A549 (cell line): ENCODE measurements at regions not wholly inside any gene's neighbourhood (a gene's known extent, or its start where the extent isn't known, plus 50 kb on each side); places are given as distances from the start of the nearest gene placed in this dataset.

Experiments used
- ATAC-seq, 2 experiments: fragments of 200-7000 bp in 1 of 2; fragments of >200 bp in 1 of 2; cut with Nextera tagmentation in 1 of 2; cut with Tn5 transposase in 1 of 2; 3 replicates each; pipeline versions ENCODE4 v1.8.0 to v1.9.1; 2018 to 2020; ENCODE audit warnings: mild to moderate bottlenecking in 1 of 2, moderate library complexity in 1 of 2
- CTCF ChIA-PET: fragments of 300-600 bp; sonication (Branson Sonifier 250); formaldehyde crosslinking; extraction: SDS; loops from one replicate; lab custom pipeline; 2021; ENCODE audit warnings: antibody characterized with exemption, inconsistent platforms; lab: Yijun Ruan, JAX
- POLR2A ChIA-PET: fragments of 350-600 bp; formaldehyde crosslinking; extraction: SDS; loops from one replicate; lab custom pipeline; 2021; ENCODE audit warnings: antibody characterized with exemption, inconsistent platforms; lab: Yijun Ruan, JAX
- DNase-seq, 2 experiments: peaks; one replicate each; pipeline versions ENCODE4 v3.0.0 to v3.0.0-alpha.2; 2011 to 2016; ENCODE audit warnings: low read depth in 1 of 2, low spot score in 1 of 2
- FAIRE-seq: peaks from 2 replicates; lab custom pipeline; 2011; peaks lifted over from hg19 to GRCh38; lab: Jason Lieb, UNC
- H3K27ac ChIP-seq, 2 experiments: fragments of >200 bp; sonication (Bioruptor Twin); formaldehyde crosslinking; 3 replicates each; pipeline ENCODE4 v1.5.1; 2016 to 2017
- H3K4me1 ChIP-seq: fragments of >200 bp; sonication (Bioruptor Twin); formaldehyde crosslinking; 3 replicates; pipeline ENCODE4 v1.6.1; 2016
- H3K4me2 ChIP-seq: fragments of >200 bp; sonication (Bioruptor Twin); formaldehyde crosslinking; 3 replicates; pipeline ENCODE4 v1.6.1; 2016
- H3K4me3 ChIP-seq: fragments of >200 bp; sonication (Bioruptor Twin); formaldehyde crosslinking; 3 replicates; pipeline ENCODE4 v1.5.1; 2016
- H3K9me3 ChIP-seq: fragments of >200 bp; sonication (Bioruptor Twin); formaldehyde crosslinking; 3 replicates; pipeline ENCODE4 v1.6.1; 2016
- CEBPB ChIP-seq, 2 experiments: fragments of >200 bp in 1 of 2; sonication (Bioruptor Twin) in 1 of 2; formaldehyde crosslinking in 1 of 2; IDR thresholded peaks; 2 replicates each; pipeline ENCODE4 v1.6.1; 2012 to 2016
- CHD4 ChIP-seq: fragments of 200-600 bp; sonication (generic); IDR thresholded peaks from 2 replicates; pipeline ENCODE4 v1.6.1; 2016; ENCODE audit warnings: antibody characterized with exemption, mild to moderate bottlenecking, borderline replicate concordance
- EHF ChIP-seq: fragments of 250-450 bp; sonication (Bioruptor Pico); IDR thresholded peaks from 2 replicates; pipeline ENCODE4 v1.5.0; 2020; ENCODE audit warnings: mild to moderate bottlenecking
- EHMT2 ChIP-seq: fragments of 200-600 bp; sonication (generic); IDR thresholded peaks from 2 replicates; pipeline ENCODE4 v1.6.1; 2016; ENCODE audit warnings: antibody characterized with exemption, low read depth, mild to moderate bottlenecking, moderate library complexity
- ESRRA ChIP-seq: fragments of 150-350 bp; IDR thresholded peaks from 2 replicates; pipeline ENCODE4 v1.6.1; 2014; ENCODE audit warnings: mild to moderate bottlenecking, low read length, borderline replicate concordance
- FOSL2 ChIP-seq, 2 experiments: fragments of 450-650 bp in 1 of 2; fragments of >200 bp in 1 of 2; sonication (Bioruptor Twin) in 1 of 2; formaldehyde crosslinking; IDR thresholded peaks; 2 replicates each; pipeline versions ENCODE4 v1.5.0 to v1.6.1; 2016 to 2020; ENCODE audit warnings: mild to moderate bottlenecking in 1 of 2, moderate library complexity in 1 of 2
- GATA3 ChIP-seq: IDR thresholded peaks from 2 replicates; pipeline ENCODE4 v1.6.1; 2012; ENCODE audit warnings: borderline replicate concordance
- HOXB13 ChIP-seq: fragments of 250-450 bp; sonication (Bioruptor Pico); IDR thresholded peaks from 2 replicates; pipeline ENCODE4 v1.5.0; 2020; ENCODE audit warnings: low read depth, mild to moderate bottlenecking, moderate library complexity
- HOXB5 ChIP-seq: fragments of 250-450 bp; sonication (Bioruptor Pico); IDR thresholded peaks from 2 replicates; pipeline ENCODE4 v1.5.0; 2020; ENCODE audit warnings: mild to moderate bottlenecking, moderate library complexity
- KDM1A ChIP-seq: fragments of 200-600 bp; sonication (generic); IDR thresholded peaks from 2 replicates; pipeline ENCODE4 v1.6.1; 2016; ENCODE audit warnings: low read depth, mild to moderate bottlenecking
- MYC ChIP-seq: IDR thresholded peaks from 2 replicates; pipeline ENCODE4 v1.6.1; 2012; ENCODE audit warnings: mild to moderate bottlenecking, inconsistent platforms, low read length, improper control_type of control experiment, borderline replicate concordance
- NPAS2 ChIP-seq: fragments of 250-450 bp; sonication (Bioruptor Pico); IDR thresholded peaks from 2 replicates; pipeline ENCODE4 v1.8.0; 2022; ENCODE audit warnings: mild to moderate bottlenecking, moderate library complexity, borderline replicate concordance
- PHF8 ChIP-seq: fragments of 200-600 bp; sonication (generic); IDR thresholded peaks from 2 replicates; pipeline ENCODE4 v1.6.1; 2016; ENCODE audit warnings: low read depth, mild to moderate bottlenecking, antibody characterized with exemption, moderate library complexity, borderline replicate concordance
- RAD21 ChIP-seq, 2 experiments: fragments of >200 bp in 1 of 2; sonication (Bioruptor Twin) in 1 of 2; formaldehyde crosslinking in 1 of 2; IDR thresholded peaks in 1 of 2; conservative IDR thresholded peaks in 1 of 2; 2 replicates in 1 of 2; 3 replicates in 1 of 2; pipeline ENCODE4 v1.6.1; 2012 to 2018; ENCODE audit warnings: inconsistent platforms in 1 of 2
- RARB ChIP-seq: fragments of 250-450 bp; sonication (Bioruptor Pico); IDR thresholded peaks from 2 replicates; pipeline ENCODE4 v1.8.0; 2021; ENCODE audit warnings: mild to moderate bottlenecking, moderate library complexity
- RNF2 ChIP-seq: fragments of 200-600 bp; sonication (generic); IDR thresholded peaks from 2 replicates; pipeline ENCODE4 v1.6.1; 2016; ENCODE audit warnings: low read depth, mild to moderate bottlenecking, antibody characterized with exemption, moderate library complexity, borderline replicate concordance
- SMC3 ChIP-seq: fragments of >200 bp; sonication (Bioruptor Twin); formaldehyde crosslinking; IDR thresholded peaks from 3 replicates; pipeline ENCODE4 v1.6.1; 2018; ENCODE audit warnings: inconsistent platforms
- SREBF2 ChIP-seq: fragments of 450-650 bp; IDR thresholded peaks from 2 replicates; pipeline ENCODE4 v1.6.1; 2014; ENCODE audit warnings: mild to moderate bottlenecking, moderate library complexity
- ZFP36 ChIP-seq: fragments of 450-650 bp; IDR thresholded peaks from 2 replicates; pipeline ENCODE4 v1.6.1; 2014; ENCODE audit warnings: borderline replicate concordance; ENCODE audit not compliant: partially characterized antibody
- ZNF302 ChIP-seq: fragments of 250-450 bp; sonication (Bioruptor Pico); IDR thresholded peaks from 2 replicates; pipeline ENCODE4 v1.9.0; 2021; ENCODE audit warnings: inconsistent platforms, mild to moderate bottlenecking, moderate library complexity
- WGBS: methylation state at CpG from one replicate; pipeline ENCODE4 v1.1.6; 2017; ENCODE audit errors: missing lambda C conversion rate; 5-methylcytosine and 5-hydroxymethylcytosine counted together
- TF ChIP-seq, protein P1 (sequence below): IDR thresholded peaks from 2 replicates; pipeline ENCODE4 v1.6.1; 2012
- TF ChIP-seq, protein P2 (sequence below): fragments of 450-650 bp; IDR thresholded peaks from 2 replicates; pipeline ENCODE4 v1.6.1; 2014; ENCODE audit warnings: antibody characterized with exemption
- TF ChIP-seq, protein P3 (sequence below): fragments of 150-350 bp; IDR thresholded peaks from 2 replicates; pipeline ENCODE4 v1.6.1; 2014; ENCODE audit warnings: low read depth, mild to moderate bottlenecking, low read length

DNA sequence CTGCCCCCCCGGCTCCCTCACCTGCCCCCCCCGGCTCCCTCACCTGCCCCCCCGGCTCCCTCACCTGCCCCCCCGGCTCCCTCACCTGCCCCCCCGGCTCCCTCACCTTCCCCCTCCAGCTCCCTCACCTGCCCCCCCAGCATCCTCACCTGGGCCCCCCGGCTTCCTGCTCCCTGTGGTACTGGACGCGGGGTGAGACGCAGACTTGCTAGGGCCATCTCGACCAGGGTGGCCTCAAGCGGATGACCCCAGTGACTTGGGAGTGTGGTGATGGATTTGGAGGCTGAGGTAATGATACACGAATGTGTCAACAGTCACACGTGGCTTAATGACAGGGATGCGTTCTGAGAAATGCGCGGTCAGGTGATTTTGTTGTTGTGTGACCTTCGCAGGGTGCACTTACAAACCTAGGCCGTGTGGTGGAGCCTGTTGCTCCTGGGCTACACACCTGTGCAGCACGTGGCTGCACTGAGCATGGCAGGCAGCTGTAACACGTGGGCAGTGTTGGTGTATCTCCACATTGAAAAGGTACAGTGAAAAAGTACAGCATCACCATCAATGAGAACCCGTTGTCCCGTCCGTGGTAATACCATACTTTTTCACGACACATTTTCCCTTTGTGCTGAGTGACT, 197.8 kb downstream of the TEX29 start:
- no peaks in the 10 kb centered on the region for H3K9me3 ChIP-seq
- no peaks in the 10 kb centered on the region for H3K4me1 ChIP-seq
- no peak overlapping the region for H3K4me2 ChIP-seq
- WGBS = 41% methylated on average over 15 of the region's 24 CpGs
- no peak for TF ChIP-seq ZNF302 (CRISPR knock-in tag)
- TF ChIP-seq, protein P1, sequence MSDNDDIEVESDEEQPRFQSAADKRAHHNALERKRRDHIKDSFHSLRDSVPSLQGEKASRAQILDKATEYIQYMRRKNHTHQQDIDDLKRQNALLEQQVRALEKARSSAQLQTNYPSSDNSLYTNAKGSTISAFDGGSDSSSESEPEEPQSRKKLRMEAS = peak; percentile 35; the same call in 1 of the 2 replicates
- TF ChIP-seq, protein P2, sequence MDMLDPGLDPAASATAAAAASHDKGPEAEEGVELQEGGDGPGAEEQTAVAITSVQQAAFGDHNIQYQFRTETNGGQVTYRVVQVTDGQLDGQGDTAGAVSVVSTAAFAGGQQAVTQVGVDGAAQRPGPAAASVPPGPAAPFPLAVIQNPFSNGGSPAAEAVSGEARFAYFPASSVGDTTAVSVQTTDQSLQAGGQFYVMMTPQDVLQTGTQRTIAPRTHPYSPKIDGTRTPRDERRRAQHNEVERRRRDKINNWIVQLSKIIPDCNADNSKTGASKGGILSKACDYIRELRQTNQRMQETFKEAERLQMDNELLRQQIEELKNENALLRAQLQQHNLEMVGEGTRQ = 0 out of 2 replicates have a peak, but pooled peaks have one; percentile 28
- POLR2A ChIA-PET = no interaction called here
- H3K27ac ChIP-seq = no peak overlapping the region
- DNase-seq (peak in 1 of 2 experiments; percentile 12), ATAC-seq (no peak), FAIRE-seq (no peak)
- CTCF ChIA-PET = no interaction called here
- no peak overlapping the region for H3K4me3 ChIP-seq

DNA sequence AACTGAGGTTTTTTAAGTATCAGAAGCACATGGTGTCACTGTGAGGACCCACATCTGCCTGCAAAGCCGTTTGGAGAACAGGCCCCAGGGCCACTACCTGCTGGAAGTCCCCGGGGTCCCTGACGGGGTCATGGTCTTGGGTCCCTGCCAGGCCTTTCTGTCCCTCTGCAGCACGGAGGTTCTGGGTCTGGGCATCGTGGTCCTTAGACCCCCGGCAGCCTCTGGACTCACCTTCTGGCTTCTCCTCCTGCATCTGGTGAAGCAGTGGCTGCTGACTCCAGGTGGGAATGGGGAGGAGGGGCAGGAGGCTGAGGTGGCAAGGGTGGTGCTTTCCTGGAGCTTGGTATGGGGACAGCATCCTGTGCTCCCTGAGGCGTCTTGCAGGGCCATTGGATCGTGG, 198.6 kb downstream of the TEX29 start:
- H3K4me2 ChIP-seq = no peak overlapping the region
- H3K27ac ChIP-seq = no peak overlapping the region
- no peak for DNase-seq
- CTCF ChIA-PET = interaction anchor here (1.2 kb wide), 1 partner anchor 925 kb away, joined by 6 read pairs; no protein-coding TSS in a partner anchor
- TF ChIP-seq RNF2 (no peak), PHF8 (no peak), HOXB13 (CRISPR knock-in tag) (no peak), SREBF2 (no peak), FOSL2 (IDR thresholded peaks at IDR 0.05) (no peak), FOSL2 (CRISPR knock-in tag; IDR thresholded peaks at IDR 0.05) (no peak), ESRRA (no peak), NPAS2 (no peak), ZFP36 (no peak)
- TF ChIP-seq, all 56 proteins: peak for 0
- POLR2A ChIA-PET = no interaction called here
- H3K4me3 ChIP-seq = no peak overlapping the region
- H3K4me1 ChIP-seq = no peaks in the 10 kb centered on the region
- ATAC-seq = no peak
- FAIRE-seq = no peak
- no peaks in the 10 kb centered on the region for H3K9me3 ChIP-seq
- 45% methylated on average over 5 of the region's 8 CpGs for WGBS

DNA sequence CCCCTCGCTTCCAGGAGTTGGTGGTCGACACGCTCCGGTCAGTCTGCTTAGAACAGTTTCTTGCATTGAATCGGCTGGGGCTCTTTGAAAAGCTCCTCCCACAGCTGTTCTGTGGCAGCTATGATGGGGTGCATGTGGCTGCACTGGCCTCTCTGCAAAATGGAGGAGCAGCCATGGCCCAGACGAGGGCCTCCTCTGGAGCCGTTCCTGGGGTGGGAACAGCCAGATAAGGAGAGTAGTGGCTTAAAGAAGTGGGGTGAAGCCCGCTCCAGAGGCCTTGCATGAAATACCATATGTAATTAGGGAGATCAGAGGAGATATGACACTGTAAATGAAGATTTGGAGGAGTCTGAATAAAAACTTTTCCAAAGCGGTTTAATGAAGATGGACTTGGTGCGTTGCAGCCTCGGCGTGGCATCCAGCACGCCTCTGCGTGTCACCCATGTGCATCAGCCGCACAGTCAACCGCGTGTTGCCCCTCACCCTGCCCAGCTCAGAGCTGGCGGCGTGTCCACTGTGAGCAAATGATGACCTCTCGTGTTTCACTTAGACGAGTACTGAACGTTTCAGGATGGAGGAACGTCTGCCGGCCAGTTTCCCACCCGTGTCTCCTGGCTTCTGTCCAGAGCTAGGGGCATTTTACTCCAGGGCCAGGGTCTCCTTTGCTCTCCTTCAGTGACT, 199.2 kb downstream of the TEX29 start:
- Histone ChIP-seq H3K4me2 (no peak overlapping the region), H3K9me3 (no peaks in the 10 kb centered on the region), H3K4me1 (no peaks in the 10 kb centered on the region), H3K27ac (no peak overlapping the region), H3K4me3 (no peak overlapping the region)
- CTCF ChIA-PET = interaction anchor here (0.6 to 1.2 kb wide), 2 partner anchors 10 to 924 kb away, joined by 3 to 6 read pairs; no protein-coding TSS in a partner anchor
- FAIRE-seq (no peak), ATAC-seq (no peak), DNase-seq (no peak)
- POLR2A ChIA-PET = no interaction called here
- 64% methylated on average over 17 of the region's 25 CpGs for WGBS
- TF ChIP-seq, protein P3, sequence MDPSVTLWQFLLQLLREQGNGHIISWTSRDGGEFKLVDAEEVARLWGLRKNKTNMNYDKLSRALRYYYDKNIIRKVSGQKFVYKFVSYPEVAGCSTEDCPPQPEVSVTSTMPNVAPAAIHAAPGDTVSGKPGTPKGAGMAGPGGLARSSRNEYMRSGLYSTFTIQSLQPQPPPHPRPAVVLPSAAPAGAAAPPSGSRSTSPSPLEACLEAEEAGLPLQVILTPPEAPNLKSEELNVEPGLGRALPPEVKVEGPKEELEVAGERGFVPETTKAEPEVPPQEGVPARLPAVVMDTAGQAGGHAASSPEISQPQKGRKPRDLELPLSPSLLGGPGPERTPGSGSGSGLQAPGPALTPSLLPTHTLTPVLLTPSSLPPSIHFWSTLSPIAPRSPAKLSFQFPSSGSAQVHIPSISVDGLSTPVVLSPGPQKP = no peak
- TF ChIP-seq GATA3 = no peak
- TF ChIP-seq KDM1A = no peak
- TF ChIP-seq EHF (CRISPR knock-in tag) = no peak

DNA sequence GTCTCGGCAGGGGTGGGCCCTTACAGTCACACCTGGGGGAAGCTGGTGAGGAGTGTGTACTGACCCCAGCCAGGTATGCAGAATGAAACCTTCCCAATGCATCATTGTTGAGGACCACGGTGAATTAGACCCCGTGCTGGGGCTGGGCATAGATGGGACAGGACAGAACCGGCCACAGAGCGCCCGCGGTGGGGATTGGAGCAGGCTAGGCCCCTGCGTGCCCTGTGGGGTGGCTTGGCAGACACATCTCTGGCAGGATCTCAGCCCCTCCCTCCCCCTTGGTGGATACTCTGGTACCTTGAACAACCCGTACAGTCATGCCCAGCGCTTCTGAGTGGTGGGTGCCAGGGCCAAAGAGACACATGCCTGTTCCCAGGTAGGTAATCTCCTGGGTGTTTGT, 200.6 kb downstream of the TEX29 start:
- WGBS = no CpG with 5 or more reads among the region's 10 CpGs
- Histone ChIP-seq H3K9me3 (no peaks in the 10 kb centered on the region), H3K4me1 (no peaks in the 10 kb centered on the region), H3K4me3 (no peak overlapping the region), H3K4me2 (no peak overlapping the region), H3K27ac (no peak overlapping the region)
- CTCF ChIA-PET = no interaction called here
- TF ChIP-seq, protein P1 = no peak
- TF ChIP-seq RARB (CRISPR knock-in tag) (no peak), CEBPB (IDR thresholded peaks at IDR 0.05) (no peak), MYC (no peak), CHD4 (no peak), RAD21 (conservative IDR thresholded peaks at IDR 0.05 in 1 of 2, IDR thresholded peaks at IDR 0.05 in 1 of 2) (no peak), HOXB5 (no peak), SMC3 (no peak), EHMT2 (no peak)
- DNase-seq = no peak
- no peak for FAIRE-seq
- POLR2A ChIA-PET = no interaction called here
- ATAC-seq = no peak
